ENCODE measurements at regions not wholly inside any gene's neighbourhood (a gene's known extent, or its start where the extent isn't known, plus 50 kb on each side); places are given as distances from the start of the nearest gene placed in this dataset.
"Not testable (repeated sequence)": the region's sequence is repeated elsewhere in the genome, so short reads cannot be mapped to it uniquely, and the experiment has no call there.

DNA sequence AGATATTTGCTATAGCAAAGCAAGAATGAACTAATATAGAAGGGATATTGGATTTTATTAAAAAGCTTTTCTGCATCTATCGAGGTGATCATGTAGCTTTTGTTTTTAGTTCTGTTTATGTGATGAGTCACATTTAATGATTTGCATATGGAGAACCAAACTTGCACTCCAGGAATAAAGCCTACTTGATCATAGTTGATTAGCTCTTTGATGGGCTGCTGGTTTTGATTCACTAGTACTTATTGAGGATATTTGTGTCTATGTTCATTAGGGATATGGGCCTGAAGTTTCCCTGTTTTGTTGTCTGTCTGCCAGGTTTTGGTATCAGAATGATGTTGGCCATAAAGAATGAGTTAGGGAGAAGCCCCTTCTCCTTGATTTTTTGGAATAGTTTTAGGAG lies 310.7 kb downstream of the ARPP21 start:
- DNase-seq, result no peak

DNA sequence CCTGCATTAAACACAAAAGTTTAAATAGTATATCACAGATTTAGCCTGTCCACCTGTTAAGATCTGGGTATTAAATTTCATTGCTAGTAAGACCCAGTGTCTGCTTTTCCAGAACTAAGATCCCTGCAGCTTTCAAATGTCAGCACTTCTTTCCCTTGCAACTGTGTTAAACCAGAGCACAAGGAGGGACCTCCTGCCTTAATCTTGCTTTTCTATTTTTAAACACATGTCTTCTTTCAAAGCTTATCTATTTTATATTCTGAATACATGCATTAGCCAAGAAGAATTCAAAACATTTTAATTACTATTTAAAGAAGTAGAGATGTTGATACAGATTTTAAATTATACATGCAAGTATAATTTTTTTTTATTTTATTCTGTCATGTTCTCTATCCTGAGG lies 315.1 kb downstream of the ARPP21 start:
- DNase-seq, result no peak

DNA sequence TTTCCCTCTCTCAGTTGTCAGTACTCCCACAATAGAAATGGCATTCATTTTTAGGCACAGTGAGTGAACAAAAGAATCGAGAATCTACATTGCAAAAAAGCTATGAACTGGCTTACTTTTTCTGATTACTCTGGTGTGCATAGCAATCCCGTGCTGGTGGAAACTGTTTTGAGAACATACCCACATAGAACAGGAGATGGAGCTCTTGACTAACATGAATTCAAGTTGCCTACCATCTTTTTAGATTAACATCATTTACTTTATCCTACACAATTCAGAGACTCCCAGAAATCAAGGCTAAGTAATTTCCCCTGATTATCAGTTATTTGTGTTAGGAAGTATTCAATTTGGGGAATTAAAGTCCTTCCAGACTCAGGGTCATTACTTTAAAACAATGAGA lies 326.6 kb downstream of the ARPP21 start:
- DNase-seq, result no peak

DNA sequence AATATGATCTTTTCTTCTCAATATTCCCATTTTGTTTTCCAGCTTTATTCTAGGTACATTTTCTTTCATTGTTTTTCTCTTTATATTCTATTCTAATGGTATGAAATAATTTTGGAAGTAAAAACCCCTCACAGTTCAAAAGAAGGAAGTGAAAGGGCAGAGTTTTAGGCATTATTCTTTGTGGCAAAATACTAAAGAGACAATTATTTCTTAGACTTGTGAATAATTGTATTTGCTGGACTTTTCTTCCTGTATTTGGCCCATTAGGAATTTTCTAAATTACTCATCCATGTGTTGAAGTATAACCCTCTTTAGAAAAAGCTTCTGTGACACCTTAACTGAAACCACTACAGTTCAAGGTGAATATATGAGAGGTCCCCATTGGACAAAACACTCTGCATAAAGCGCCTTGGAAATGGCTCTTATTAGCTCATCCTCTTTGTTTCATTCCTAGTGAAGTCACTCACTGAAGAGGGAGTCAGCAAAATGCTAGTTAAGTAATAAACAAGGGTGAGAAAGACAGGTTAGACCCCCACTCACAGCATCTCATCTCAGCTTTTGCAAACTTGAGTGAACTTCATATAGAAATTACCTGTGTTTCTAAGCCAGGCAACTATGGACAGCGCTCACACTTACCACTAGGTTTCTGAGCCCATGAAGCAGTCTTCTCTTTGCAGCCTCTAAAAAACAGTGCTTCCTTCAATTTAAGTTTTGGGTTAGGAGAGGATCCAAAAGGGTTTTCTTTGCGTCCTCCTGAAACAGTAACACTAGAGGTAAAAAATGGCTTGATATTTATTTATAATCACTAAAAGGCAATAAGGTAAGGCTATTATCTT lies 327.5 kb downstream of the ARPP21 start:
- no peak for DNase-seq

DNA sequence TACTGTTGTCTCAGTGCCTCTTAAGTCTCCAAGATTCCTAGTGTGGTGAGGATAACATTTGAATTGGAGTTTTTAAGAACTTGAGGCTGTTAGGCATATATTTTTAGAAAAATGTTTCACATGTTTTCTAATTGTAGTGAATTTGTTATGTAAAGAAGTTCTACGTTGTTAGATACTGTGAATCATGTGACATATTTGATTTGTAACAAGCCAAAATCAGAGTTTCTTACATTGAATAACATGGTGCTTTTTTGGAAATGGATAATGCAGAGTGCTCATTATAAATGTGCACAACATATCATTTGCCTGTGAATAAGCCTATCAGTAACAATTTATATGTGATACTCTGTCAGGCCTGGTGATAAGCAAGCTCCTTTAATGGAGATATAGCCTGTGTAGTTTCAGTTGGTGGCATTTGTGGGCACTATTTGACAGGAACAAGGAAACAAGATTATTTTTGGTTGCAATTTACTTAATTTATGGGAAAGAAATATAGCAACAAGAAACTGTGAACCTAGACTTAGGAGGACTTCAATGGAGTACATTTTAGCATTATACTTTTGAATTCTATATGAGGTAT lies 328.8 kb downstream of the ARPP21 start:
- DNase-seq, result no peak

DNA sequence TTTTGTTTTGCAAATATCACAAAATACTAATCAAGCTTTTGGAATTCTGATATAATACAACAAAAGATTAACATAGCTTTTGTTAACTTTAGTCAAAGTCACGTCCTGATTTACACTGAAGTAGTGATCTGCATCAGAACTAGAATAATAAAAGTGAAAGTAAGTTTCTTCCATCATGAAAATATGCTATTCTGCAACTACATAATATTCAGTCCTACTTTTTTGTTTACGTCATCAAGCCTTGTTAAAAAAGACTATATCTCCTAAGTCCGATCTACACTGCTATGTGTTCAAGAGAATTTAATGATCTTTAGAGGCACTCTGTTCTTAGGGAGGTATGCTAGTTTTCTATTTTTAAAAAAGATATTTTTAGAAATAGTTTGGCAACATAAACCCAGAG lies 330.1 kb downstream of the ARPP21 start:
- DNase-seq, result no peak

DNA sequence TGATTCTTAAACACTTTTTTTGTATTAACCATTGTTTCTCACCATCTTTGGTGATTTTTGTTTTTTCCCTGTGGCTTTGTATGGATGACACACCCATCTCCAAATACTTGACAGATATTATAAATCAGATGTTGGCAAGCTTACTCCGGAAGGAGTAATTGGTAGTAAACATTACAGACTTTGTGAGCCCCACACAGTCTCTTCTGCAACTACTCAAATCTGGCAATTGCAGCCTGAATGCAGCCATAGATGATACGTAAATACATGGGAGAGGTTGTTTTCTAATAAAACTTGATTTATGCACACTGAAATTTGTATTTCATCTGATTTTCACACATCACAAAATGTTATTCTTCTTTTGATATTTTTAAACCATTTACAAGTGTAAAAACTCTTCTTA lies 331.5 kb downstream of the ARPP21 start:
- DNase-seq, result no peak

DNA sequence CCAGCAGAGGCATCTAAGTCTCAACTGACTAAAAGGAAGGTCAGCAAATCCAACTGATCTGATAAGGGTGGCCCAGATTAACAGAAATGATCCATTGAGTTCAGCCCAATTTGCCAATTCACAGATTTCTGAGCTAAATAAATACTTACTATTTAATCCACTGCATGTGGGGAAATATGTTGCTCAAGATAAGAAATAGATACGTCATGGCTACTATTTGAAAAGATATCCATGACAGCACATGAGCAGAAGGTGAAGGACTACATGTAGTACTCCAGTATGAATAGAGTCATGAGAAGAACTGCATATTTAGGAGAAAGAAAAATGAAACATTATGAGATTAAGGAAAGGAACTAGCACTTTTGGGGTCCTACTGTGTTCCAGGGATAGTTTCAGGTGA lies 332.4 kb downstream of the ARPP21 start:
- DNase-seq, result no peak

DNA sequence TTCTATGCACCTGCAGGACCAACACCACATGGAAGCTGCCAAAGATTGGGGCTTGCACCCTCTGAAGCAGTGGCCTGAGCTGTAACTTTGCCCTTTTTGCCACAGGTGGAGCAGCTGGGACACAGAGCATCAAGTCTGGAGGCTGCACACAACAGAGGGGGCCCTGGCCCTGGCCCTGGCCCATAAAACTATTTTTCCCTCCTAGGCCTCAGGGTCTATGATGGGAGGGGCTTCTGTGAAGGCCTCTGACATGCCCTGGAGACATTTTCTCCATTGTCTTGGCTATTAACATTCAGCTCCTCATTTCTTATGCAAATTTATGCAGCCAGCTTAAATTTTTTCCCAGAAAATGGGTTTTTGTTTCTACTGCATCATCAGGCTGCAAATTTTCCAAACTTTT lies 335.5 kb downstream of the ARPP21 start:
- DNase-seq, result no peak

DNA sequence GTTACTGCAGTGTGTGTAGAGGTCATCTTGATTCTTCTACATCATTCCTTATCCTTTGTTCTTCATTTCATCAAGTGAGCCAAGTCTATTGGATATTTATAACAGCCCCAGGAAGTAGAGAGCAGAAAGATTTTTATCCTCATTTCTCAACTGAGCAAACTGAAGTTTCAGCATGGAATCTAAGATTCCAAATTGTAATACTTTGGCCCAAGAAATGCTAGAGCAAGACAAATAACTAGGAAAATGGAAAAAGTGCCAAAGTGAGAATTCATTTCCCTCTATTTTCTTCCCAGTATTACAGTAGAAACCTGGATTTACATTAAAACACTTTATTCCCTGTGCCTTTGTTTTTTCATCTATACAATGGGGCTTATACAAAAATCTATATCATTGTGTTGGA lies 346.8 kb downstream of the ARPP21 start:
- DNase-seq, result no peak

DNA sequence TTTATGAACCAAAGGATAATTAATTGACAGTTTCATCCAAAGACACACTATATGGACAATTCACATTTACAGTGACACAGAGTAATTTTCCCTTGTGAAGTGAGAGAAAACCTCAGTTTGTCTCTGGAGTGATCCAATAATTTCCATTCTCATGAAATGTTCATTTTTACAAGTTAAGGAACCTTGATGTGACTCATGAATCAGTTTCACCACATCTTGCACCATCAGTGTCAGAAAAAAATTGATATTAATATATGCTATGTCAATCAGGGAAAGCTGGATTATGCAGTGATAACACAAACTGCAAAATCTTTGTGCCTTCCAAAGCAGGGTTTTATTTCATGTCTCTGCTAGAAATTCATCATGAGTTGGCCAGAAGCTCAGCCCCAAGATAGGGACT lies 348.1 kb downstream of the ARPP21 start:
- no peak for DNase-seq

DNA sequence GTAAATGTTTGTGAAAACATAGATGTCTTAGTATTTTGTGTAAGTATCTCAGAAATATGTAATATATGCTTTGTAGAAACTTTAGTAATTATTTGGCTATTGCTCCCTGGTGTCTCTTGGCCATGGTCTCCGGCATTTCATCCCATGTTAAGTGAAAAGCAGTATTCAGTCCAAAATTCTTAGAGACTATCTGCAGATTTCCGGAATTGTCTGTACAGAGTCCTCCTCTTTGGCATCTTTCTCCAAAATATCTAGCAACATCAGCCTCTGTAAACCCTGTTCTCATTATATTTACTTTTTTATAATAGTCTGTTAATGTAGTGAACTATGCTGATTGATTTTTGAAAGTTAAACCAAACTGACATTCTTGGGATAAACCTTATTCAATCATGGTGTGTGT lies 352.7 kb downstream of the ARPP21 start:
- no peak for DNase-seq

DNA sequence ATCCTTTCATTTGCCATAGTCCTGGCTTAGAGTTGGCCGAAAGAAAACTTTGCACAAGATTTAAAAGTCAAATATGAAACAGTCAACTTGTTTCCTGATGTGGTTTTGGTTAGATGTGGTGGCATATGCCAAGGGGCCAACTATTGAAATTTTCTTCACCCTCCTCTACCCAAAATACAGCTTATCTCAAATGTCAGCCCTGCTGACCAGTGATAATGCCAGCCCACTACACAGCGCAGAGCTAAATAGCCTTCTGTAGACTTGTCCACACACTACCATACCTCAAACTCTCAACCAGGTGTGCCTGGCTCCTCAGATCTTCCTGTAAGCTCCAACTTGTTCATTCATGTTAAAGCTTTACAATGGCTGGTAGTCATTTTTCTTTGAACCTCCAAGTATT lies 368.5 kb upstream of the STAC start:
- DNase-seq, result no peak

DNA sequence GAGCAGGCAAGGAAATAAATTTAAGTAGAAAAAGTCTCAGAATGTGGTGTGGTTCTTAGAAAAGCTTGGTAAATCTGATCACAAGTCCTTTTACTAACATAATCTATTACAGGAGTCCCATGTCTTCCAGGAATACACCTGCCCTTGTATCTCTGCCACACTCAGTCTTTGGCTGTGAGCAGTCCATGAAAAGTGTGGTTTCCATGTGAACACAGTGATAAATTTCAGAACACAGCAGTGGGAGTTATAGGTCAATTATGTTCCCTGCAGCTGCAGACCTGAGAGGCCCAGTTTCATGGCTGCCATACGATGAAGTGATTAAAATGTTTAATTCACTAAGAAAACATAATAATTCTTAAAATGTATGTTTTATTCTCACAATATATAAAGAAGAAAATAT lies 366.9 kb upstream of the STAC start:
- no peak for DNase-seq

DNA sequence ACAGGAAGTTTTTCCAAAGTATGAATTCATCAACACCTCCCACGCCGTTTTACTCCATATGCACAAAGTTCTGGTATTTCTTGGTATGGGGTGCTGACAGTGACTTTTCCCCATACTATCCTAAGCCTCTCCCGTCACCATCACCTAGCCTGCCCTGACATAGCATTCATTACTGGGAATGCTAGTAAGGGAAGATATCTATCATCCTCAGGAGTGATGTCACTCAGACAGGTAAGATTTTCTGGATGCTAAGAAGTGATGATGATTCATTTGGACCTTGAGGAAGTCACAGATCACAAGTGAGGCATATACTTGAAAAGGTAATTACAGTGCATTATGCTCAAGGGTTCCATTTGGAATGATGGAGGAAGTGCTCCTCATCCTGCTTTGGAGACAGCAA lies 355.1 kb upstream of the STAC start:
- no peak for DNase-seq

DNA sequence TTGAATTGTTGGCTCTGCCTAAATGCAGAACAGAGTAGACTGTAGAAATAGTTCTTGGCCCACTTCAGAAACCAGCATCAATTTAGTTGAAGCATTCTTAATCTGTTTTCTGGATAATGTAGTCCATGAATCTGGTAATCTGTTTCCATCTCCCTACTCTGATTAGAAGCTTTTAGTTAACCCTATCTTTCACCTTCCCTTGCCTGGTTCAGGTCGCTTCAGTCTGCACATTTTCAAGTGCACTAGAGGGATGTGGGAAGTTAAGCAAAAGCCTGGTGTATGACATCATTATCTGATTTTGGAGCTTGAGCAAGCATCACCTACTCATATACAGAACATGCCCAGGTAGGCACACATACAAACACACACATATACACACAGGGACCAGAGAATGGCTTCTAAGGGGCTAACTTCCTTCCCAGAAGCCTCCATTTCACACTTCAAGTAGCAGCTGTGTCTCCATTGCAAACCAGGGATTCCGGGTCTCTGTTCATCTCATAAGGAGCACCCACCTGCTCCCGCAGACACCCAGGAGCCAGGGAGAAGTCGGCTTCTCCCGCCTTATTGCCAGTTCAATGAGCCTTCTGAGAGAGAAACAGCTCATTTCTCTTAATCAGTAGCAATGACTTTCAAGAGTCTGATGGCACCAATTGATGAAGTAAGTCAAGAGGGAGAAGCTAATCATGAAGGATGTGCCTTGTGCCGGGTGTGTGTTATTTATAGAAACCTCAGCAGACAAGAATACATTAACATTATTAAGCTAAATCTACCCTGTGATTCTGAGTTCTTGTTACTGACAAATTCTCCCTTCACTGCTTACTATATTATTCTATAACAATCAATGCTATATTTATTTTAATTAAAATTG lies 347.9 kb upstream of the STAC start:
- peak; percentile 89 for DNase-seq

DNA sequence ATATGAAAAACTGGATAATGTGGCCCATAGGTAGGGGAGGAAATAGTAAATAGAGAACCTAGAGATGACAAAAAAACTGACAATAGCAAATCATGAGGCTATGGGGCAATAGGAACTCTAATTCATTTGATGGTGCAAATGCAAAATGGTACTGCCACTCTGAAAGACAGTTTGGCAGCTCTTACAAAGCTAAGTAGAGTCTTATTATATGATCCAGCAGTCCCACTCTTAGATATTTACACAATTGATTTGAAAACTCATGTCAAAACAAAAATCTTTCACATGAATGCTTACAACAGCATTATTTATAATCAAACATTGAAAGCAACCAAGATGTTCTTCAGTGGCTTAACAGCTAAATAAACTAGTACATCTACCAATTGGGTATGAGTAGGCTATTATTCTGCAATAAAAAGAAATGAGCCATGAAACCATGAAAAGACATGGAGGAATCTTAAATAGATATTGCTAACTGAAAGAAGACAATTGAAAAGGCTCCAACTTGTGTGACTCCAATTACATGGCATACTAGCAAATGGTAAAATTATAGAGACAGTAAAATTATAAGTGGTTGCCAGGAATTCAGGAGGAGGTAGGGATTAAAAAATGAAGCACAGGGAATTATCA lies 321.8 kb upstream of the STAC start:
- peak; percentile 80 for DNase-seq

DNA sequence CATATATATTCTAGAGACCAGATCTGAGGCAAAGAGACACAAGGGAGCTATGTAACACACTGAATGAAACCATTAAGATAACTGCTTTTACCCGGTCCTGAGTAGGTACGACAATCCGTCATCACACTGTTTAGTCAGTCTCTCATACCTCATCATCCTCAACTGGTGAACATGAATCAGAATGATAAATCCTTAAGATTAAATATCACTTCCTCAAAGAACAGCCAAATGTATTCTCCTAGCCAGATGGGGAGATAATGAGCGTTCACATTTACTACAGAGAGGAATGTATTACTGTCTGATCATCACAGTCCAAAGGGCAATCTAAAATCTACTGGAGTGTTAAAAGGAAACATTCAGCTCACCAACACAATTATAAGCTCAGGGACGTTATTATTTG lies 319.4 kb upstream of the STAC start:
- DNase-seq, result no peak

DNA sequence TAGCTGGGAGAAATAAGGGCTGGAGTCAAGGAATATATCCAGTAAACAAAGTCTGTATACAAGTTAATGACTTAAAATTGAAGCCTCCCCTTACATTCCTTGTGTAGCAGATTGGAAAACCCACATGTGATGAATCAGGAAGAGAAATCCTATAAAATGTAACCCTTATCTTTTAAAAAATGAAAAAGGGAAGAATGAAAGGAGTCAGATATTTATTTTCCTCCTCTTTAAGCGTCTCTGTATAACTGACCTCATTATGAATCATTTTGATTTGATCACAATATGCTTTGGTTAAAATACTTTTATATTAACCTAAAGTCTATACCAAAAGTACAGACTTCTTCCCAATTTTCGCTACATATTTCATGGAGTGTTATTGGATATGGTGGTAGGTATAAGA lies 316.3 kb upstream of the STAC start:
- DNase-seq, result no peak

DNA sequence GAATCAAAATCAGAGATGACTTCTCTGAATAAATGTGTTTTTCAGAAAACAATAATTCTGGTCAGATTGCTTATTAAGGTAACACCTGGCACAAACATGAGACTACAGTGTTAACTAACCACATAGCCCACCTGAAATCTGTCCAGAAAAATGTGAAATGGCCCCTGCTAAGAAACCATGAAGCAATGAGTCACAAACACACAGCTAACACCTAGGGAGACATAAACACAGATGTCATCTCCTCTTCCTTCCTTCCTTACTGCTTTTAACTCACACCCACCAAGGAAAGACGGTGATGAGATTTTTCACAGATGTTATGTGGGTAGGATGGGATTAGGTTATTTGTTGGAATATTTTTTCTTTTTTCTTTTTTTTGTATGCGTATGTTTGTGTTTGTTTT lies 315.0 kb upstream of the STAC start:
- no peak for DNase-seq

DNA sequence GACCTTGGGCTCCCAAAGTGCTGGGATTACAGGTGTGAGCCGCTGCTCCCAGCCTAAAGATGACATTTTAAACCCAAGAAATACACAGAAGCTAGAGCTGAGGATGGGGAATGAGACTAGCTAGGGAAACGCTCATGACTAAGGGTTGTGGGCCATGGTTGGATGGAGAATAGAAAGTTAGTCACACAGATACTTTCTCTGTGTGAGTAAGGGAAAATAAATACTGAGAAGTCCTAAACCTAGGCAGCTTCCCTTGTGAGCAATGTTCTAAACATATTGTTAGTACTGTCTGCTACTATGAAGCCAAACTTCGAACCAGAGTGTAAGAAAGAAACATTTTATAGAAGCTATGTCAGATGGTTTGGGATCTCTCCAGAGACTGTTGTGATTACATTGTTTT lies 304.8 kb upstream of the STAC start:
- DNase-seq, result no peak

DNA sequence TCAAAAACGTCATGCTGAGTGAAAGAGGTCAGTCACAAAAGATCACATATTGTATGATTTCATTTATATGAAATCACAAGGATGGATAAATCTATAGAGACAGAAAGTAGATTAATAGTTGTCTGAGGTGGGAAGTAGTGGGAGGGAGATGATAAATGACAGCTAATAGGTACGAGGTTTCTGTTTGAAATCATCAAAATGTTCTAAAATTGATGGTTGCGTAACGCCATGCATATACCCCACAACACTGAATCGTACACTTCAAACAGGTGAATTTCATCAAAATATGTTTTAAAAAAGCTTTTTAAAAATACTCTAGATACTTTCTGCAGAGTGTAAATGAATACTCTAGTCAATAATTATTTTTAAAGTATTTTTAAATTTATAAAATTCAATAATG lies 303.0 kb upstream of the STAC start:
- DNase-seq, result no peak

DNA sequence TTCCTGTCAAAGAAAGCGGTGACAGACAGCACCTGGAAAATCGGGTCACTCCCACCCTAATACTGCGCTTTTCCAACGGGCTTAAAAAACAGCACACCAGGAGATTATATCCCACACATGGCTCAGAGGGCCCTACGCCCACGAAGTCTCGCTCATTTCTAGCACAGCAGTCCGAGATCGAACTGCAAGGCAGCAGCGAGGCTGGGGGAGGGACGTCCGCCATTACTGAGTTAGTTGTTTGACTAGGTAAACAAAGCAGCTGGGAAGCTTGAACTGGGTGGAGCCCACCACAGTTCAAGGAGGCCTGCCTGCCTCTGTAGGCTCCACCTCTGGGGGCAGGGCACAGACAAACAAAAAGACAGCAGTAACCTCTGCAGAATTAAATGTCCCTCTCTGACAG lies 297.3 kb upstream of the STAC start:
- not testable (repeated sequence) for DNase-seq

DNA sequence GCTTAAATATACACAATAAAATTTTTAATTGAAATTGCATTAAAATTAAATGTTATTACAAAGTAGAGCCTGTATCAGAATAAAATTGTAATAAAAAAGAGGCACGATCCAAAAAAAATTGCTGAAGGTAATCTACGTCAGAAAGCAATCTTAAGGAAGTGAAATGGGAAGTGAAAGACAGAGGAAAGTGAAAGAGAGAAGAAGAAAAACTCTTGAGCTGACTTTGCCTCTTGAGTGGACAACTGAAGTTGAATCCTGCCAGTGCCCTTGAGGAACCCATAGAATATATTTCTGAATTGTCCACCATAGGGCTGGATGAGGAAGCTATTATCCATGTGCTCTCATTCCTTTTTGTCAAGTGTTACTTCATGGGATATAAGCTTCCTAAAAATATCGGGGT lies 285.1 kb upstream of the STAC start:
- DNase-seq, result no peak
